DOHH2 (cell line): ENCODE measurements at regions not wholly inside any gene's neighbourhood (a gene's known extent, or its start where the extent isn't known, plus 50 kb on each side); places are given as distances from the start of the nearest gene placed in this dataset.

Experiments
- CTCF ChIP-seq: fragments of 200-600 bp; sonication (generic); IDR thresholded peaks from one replicate; pipeline ENCODE4 v1.5.1; 2014; ENCODE audit warnings: antibody characterized with exemption, mild to moderate bottlenecking, low read depth, low read length; ENCODE audit not compliant: poor library complexity, severe bottlenecking
- EZH2phosphoT487 ChIP-seq: fragments of 200-600 bp; sonication (generic); IDR thresholded peaks from 2 replicates; pipeline ENCODE4 v1.6.1; 2017; ENCODE audit warnings: borderline replicate concordance, mild to moderate bottlenecking, antibody characterized with exemption, low read length, moderate library complexity, mixed read lengths

GRCh38 chr6:48404927-48405326, 293.9 kb upstream of the PTCHD4 start:
- TF ChIP-seq CTCF (no peak), EZH2phosphoT487 (no peak)
